ENCODE measurements at regions not wholly inside any gene's neighbourhood (a gene's known extent, or its start where the extent isn't known, plus 50 kb on each side); places are given as distances from the start of the nearest gene placed in this dataset.

GRCh38 chr18:60669938-60670337 lies 297.4 kb upstream of the MC4R start:
- no peak overlapping the region for H3K18ac ChIP-seq (ENCODE audit: extremely low read depth, low read length)
- H4K91ac ChIP-seq (replicated peaks; ENCODE audit: insufficient read length, low read length): no peak overlapping the region
- DNase-seq (ENCODE audit: low read depth in 1 of 2, low spot score in 2 of 2) (no peak), FAIRE-seq (no peak)
- no peak overlapping the region for H3K23ac ChIP-seq (ENCODE audit: insufficient read length)
- 0 out of 7 replicates have a peak, but pooled peaks cover 0 to 3% (median 0%) of the 10 kb centered on the region in 4 experiments for H3K4me1 ChIP-seq (replicated peaks in 1 of 4; ENCODE audit: control insufficient read depth in 3 of 4, insufficient read depth in 4 of 4, low read length in 3 of 4)
- no peak overlapping the region for H3K4me3 ChIP-seq (ENCODE audit: extremely low read depth in 1 of 4, insufficient read depth in 2 of 4, low read depth in 3 of 4, low read length in 4 of 4)
- no peaks in the 10 kb centered on the region for H3K36me3 ChIP-seq (ENCODE audit: control insufficient read depth in 2 of 4, insufficient read depth in 4 of 4, low read length in 3 of 4)
- no peaks in the 10 kb centered on the region for H3K79me1 ChIP-seq (ENCODE audit: low read depth, low read length)
- H2BK120ac ChIP-seq (replicated peaks; ENCODE audit: low read depth, low read length): no peak overlapping the region
- H2BK12ac ChIP-seq (ENCODE audit: low read depth, low read length): no peak overlapping the region
- no peaks in the 10 kb centered on the region for H3K23me2 ChIP-seq (ENCODE audit: low read depth, low read length)
- no peak overlapping the region for H3K4me2 ChIP-seq (ENCODE audit: insufficient read depth in 1 of 2, low read depth in 2 of 2, low read length in 2 of 2)
- H3K4ac ChIP-seq (replicated peaks; ENCODE audit: insufficient read length, low read depth, low read length): no peak overlapping the region
- no peak overlapping the region for H2BK15ac ChIP-seq (ENCODE audit: low read length)
- ChIA-PET POLR2A (ENCODE audit: partially characterized antibody) (no interaction called here), CTCF (ENCODE audit: partially characterized antibody) (interaction anchor here (0.7 to 1.7 kb wide), 3 partner anchors 675 to 832 kb away, joined by 3 to 8 read pairs (median 4); no protein-coding TSS in a partner anchor)
- H2AFZ ChIP-seq (ENCODE audit: low read length): no peak overlapping the region
- no peaks in the 10 kb centered on the region for H3K27me3 ChIP-seq (replicated peaks in 1 of 4; ENCODE audit: control insufficient read depth in 3 of 4, extremely low read depth in 1 of 4, insufficient read depth in 3 of 4, low read length in 3 of 4)
- H2AK5ac ChIP-seq (ENCODE audit: low read depth, low read length): no peak overlapping the region
- no peaks in the 10 kb centered on the region for H4K20me1 ChIP-seq (replicated peaks in 1 of 2; ENCODE audit: control insufficient read depth in 1 of 2, insufficient read depth in 2 of 2, low read length in 2 of 2)
- no peak overlapping the region for H3K27ac ChIP-seq (ENCODE audit: low read depth, low read length)
- no peaks in the 10 kb centered on the region for H3K79me2 ChIP-seq (ENCODE audit: control insufficient read depth in 1 of 2, insufficient read depth in 2 of 2, low read length in 2 of 2)
- no peak overlapping the region for H2BK5ac ChIP-seq (ENCODE audit: low read depth, low read length)
- H4K5ac ChIP-seq (ENCODE audit: insufficient read length, low read depth, low read length): no peak overlapping the region
- H3K14ac ChIP-seq (ENCODE audit: insufficient read length): no peak overlapping the region
- no peak overlapping the region for H2BK20ac ChIP-seq (ENCODE audit: low read length)
- H3K9ac ChIP-seq (replicated peaks in 1 of 4; ENCODE audit: extremely low read depth in 1 of 4, low read depth in 3 of 4, low read length in 3 of 4): no peak overlapping the region
- H3K56ac ChIP-seq (replicated peaks; ENCODE audit: insufficient read length, low read depth, low read length): no peak overlapping the region
- H3K9me3 ChIP-seq (ENCODE audit: insufficient read depth in 2 of 2, low read depth in 1 of 2, low read length in 1 of 2): no peaks in the 10 kb centered on the region
- TF ChIP-seq SAP30 (IDR thresholded peaks at IDR 0.05; ENCODE audit: insufficient read depth, insufficient replicate concordance, low read length): no peak
- TF ChIP-seq BCL11A (IDR thresholded peaks at IDR 0.05; ENCODE audit: low read depth in 2 of 2, low read length in 2 of 2): no peak
- TF ChIP-seq JUN (IDR thresholded peaks at IDR 0.05; ENCODE audit: low read depth, low read length): no peak
- TF ChIP-seq RNF2 (IDR thresholded peaks at IDR 0.05; ENCODE audit: borderline replicate concordance, low read depth, low read length, missing control alignments, poor library complexity, severe bottlenecking): no peak
- no peak for TF ChIP-seq TAF7 (optimal IDR thresholded peaks at IDR 0.05; ENCODE audit: borderline replicate concordance, low read depth, low read length)
- TF ChIP-seq RXRA (IDR thresholded peaks at IDR 0.05; ENCODE audit: insufficient read depth, low read depth, low read length): no peak
- H4K8ac ChIP-seq (ENCODE audit: extremely low read depth, insufficient read depth, low read length): no peak overlapping the region

Data from H1 (cell line).